ENCODE measurements at regions not wholly inside any gene's neighbourhood (a gene's known extent, or its start where the extent isn't known, plus 50 kb on each side); places are given as distances from the start of the nearest gene placed in this dataset.

GRCh38 chr20:39130627-39131026 is 168.5 kb downstream of the DHX35 start:
- Histone ChIP-seq H2AFZ (ENCODE audit: low read length) (no peak overlapping the region), H3K56ac (replicated peaks; ENCODE audit: insufficient read length, low read depth, low read length) (no peak overlapping the region), H2BK12ac (ENCODE audit: low read depth, low read length) (no peak overlapping the region), H3K23me2 (ENCODE audit: low read depth, low read length) (no peaks in the 10 kb centered on the region; the same call in 1 of the 2 replicates), H3K27me3 (replicated peaks in 1 of 4; ENCODE audit: control insufficient read depth in 3 of 4, extremely low read depth in 1 of 4, insufficient read depth in 3 of 4, low read length in 3 of 4) (no peaks in the 10 kb centered on the region), H2BK20ac (ENCODE audit: low read length) (no peak overlapping the region), H2AK5ac (ENCODE audit: low read depth, low read length) (no peak overlapping the region), H4K8ac (ENCODE audit: extremely low read depth, insufficient read depth, low read length) (no peak overlapping the region), H3K79me1 (ENCODE audit: low read depth, low read length) (no peaks in the 10 kb centered on the region), H4K20me1 (replicated peaks in 1 of 2; ENCODE audit: control insufficient read depth in 1 of 2, insufficient read depth in 2 of 2, low read length in 2 of 2) (no peaks in the 10 kb centered on the region), H2BK120ac (replicated peaks; ENCODE audit: low read depth, low read length) (no peak overlapping the region), H2BK5ac (ENCODE audit: low read depth, low read length) (no peak overlapping the region), H3K9me3 (ENCODE audit: insufficient read depth in 2 of 2, low read depth in 1 of 2, low read length in 1 of 2) (no peaks in the 10 kb centered on the region), H2BK15ac (ENCODE audit: low read length) (no peak overlapping the region), H3K23ac (ENCODE audit: insufficient read length) (no peak overlapping the region), H3K4me2 (ENCODE audit: insufficient read depth in 1 of 2, low read depth in 2 of 2, low read length in 2 of 2) (no peak overlapping the region), H3K4me1 (replicated peaks in 1 of 4; ENCODE audit: control insufficient read depth in 3 of 4, insufficient read depth in 4 of 4, low read length in 3 of 4) (peaks cover 0 to 10% (median 2%) of the 10 kb centered on the region in 4 experiments; a peak in 4 of 7 replicates), H3K27ac (ENCODE audit: low read depth, low read length) (no peak overlapping the region), H3K79me2 (ENCODE audit: control insufficient read depth in 1 of 2, insufficient read depth in 2 of 2, low read length in 2 of 2) (no peaks in the 10 kb centered on the region), H3K36me3 (ENCODE audit: control insufficient read depth in 2 of 4, insufficient read depth in 4 of 4, low read length in 3 of 4) (no peaks in the 10 kb centered on the region), H4K91ac (replicated peaks; ENCODE audit: insufficient read length, low read length) (no peak overlapping the region), H3K9ac (replicated peaks in 1 of 4; ENCODE audit: extremely low read depth in 1 of 4, low read depth in 3 of 4, low read length in 3 of 4) (no peak overlapping the region), H4K5ac (ENCODE audit: insufficient read length, low read depth, low read length) (no peak overlapping the region), H3K14ac (ENCODE audit: insufficient read length) (no peak overlapping the region), H3K4me3 (ENCODE audit: extremely low read depth in 1 of 4, insufficient read depth in 2 of 4, low read depth in 3 of 4, low read length in 4 of 4) (no peak overlapping the region), H3K4ac (replicated peaks; ENCODE audit: insufficient read length, low read depth, low read length) (no peak overlapping the region), H3K18ac (ENCODE audit: extremely low read depth, low read length) (no peak overlapping the region)
- no peak for TF ChIP-seq GTF2F1 (IDR thresholded peaks at IDR 0.05; ENCODE audit: borderline replicate concordance, low read depth, low read length)
- POLR2A ChIA-PET (ENCODE audit: partially characterized antibody), result interaction anchor here (1.7 kb wide), 1 partner anchor 9 kb away, joined by 3 read pairs; no protein-coding TSS in a partner anchor
- FAIRE-seq, result no peak
- 74% methylated on average over 12 of the region's 12 CpGs; no CpG with 5 or more reads in 1 of the 2 experiments for WGBS, 2 experiments (ENCODE audit: extremely low coverage in 1 of 2, insufficient coverage in 1 of 2, insufficient read length in 1 of 2, insufficient replicate concordance in 2 of 2, low coverage in 1 of 2, low lambda C conversion rate in 2 of 2, missing lambda C conversion rate in 1 of 2)
- no peak for DNase-seq (ENCODE audit: low read depth in 1 of 2, low spot score in 2 of 2)
- CTCF ChIA-PET (ENCODE audit: partially characterized antibody), result interaction anchor here (0.6 kb wide), 1 partner anchor 252 kb away, joined by 4 read pairs; no protein-coding TSS in a partner anchor
